Right lobe of liver (tissue), 6 donors: ENCODE measurements at regions not wholly inside any gene's neighbourhood (a gene's known extent, or its start where the extent isn't known, plus 50 kb on each side); places are given as distances from the start of the nearest gene placed in this dataset.
"Not testable (repeated sequence)": the region's sequence is repeated elsewhere in the genome, so short reads cannot be mapped to it uniquely, and the experiment has no call there.

ENCODE experiments used
- ATAC-seq, 4 donors: fragments of 200-7000 bp; cut with Tn5 transposase; one replicate each; pipeline ENCODE4 v1.9.1; 2020; ENCODE audit warnings: mild to moderate bottlenecking in 4 of 4, moderate library complexity in 4 of 4
- DNase-seq, 3 donors: peaks; one replicate each; pipeline ENCODE4 v3.0.0-alpha.2; 2020
- H3K27ac ChIP-seq, 3 donors: fragments of 200-600 bp; one replicate each; pipeline ENCODE4 v1.8.0; 2022
- H3K27me3 ChIP-seq, 2 donors: fragments of 200-600 bp; one replicate each; pipeline ENCODE4 v1.8.0; 2022
- H3K36me3 ChIP-seq, 4 donors: fragments of 200-600 bp; sonication (generic) in 1 of 4; one replicate each; pipeline versions ENCODE4 v1.5.1 to v1.8.0; 2017 to 2022; ENCODE audit warnings: control low read depth in 1 of 4
- H3K4me1 ChIP-seq, 4 donors: fragments of 200-600 bp; sonication (generic) in 1 of 4; one replicate each; pipeline versions ENCODE4 v1.5.1 to v1.8.0; 2017 to 2022; ENCODE audit warnings: control low read depth in 1 of 4
- H3K4me3 ChIP-seq, 3 donors: fragments of 200-600 bp; one replicate each; pipeline ENCODE4 v1.8.0; 2022
- H3K9me3 ChIP-seq, 4 donors: fragments of 200-600 bp; sonication (generic) in 1 of 4; one replicate each; pipeline versions ENCODE4 v1.5.1 to v1.8.0; 2017 to 2022; ENCODE audit warnings: control low read depth in 1 of 4
- CTCF ChIP-seq, 4 donors: fragments of 200-600 bp in 3 of 4; fragments of 450-650 bp in 1 of 4; IDR thresholded peaks; one replicate each; pipeline versions ENCODE4 v1.5.1 to v1.8.0; 2016 to 2022; ENCODE audit warnings: antibody characterized with exemption in 4 of 4, mild to moderate bottlenecking in 2 of 4
- POLR2A ChIP-seq: fragments of 450-650 bp; IDR thresholded peaks from one replicate; pipeline ENCODE4 v1.6.1; 2017; ENCODE audit warnings: antibody characterized with exemption, mild to moderate bottlenecking
- WGBS: methylation state at CpG from one replicate; pipeline ENCODE4 v1.1.6; 2018; ENCODE audit warnings: low coverage, low lambda C conversion rate; ENCODE audit not compliant: insufficient coverage; ENCODE audit errors: missing lambda C conversion rate; 5-methylcytosine and 5-hydroxymethylcytosine counted together
- intact Hi-C, 2 donors: fragments of 100-400 bp; cut with DNase I; formaldehyde crosslinking; loops; one replicate each; pipeline versions ENCODE4 v1.11.2 to v1.14.1; 2022
- donor health status: DM: no; HTN: yes; CAD: no.
- donor health status: DM: no; HTN: no; CAD: no.
- donor health status: DM: no; HTN: no; CAD: no.
- donor health status: DM: no; HTN: yes; CAD: no.
- donor health status: DM: no; HTN: yes; CAD: no.

GRCh38 chr16:48959204-48959603, 322.4 kb downstream of the CBLN1 start:
- no peak for TF ChIP-seq POLR2A
- no peak for TF ChIP-seq CTCF (IDR thresholded peaks at IDR 0.05)
- no peaks in the 10 kb centered on the region for H3K27me3 ChIP-seq
- DNase-seq (no peak), ATAC-seq (no peak)
- H3K4me1 ChIP-seq, result no peaks in the 10 kb centered on the region
- H3K36me3 ChIP-seq, result no peaks in the 10 kb centered on the region
- no peak overlapping the region for H3K27ac ChIP-seq
- 36% methylated on average over 3 of the region's 3 CpGs for WGBS
- no peak overlapping the region for H3K4me3 ChIP-seq
- intact Hi-C loops, result no loop called here
- H3K9me3 ChIP-seq, result no peaks in the 10 kb centered on the region

GRCh38 chr16:48958681-48959080, 323.0 kb downstream of the CBLN1 start:
- no peaks in the 10 kb centered on the region for H3K27me3 ChIP-seq
- 71% methylated on average over 1 of the region's 5 CpGs for WGBS

GRCh38 chr16:48956620-48957019, 325.0 kb downstream of the CBLN1 start:
- no peaks in the 10 kb centered on the region for H3K4me1 ChIP-seq
- no peak overlapping the region for H3K4me3 ChIP-seq
- 30% methylated on average over 4 of the region's 4 CpGs for WGBS
- H3K27ac ChIP-seq, result no peak overlapping the region
- no peaks in the 10 kb centered on the region for H3K27me3 ChIP-seq
- no peak for TF ChIP-seq POLR2A
- TF ChIP-seq CTCF (IDR thresholded peaks at IDR 0.05), result no peak
- H3K36me3 ChIP-seq, result no peaks in the 10 kb centered on the region
- DNase-seq (no peak), ATAC-seq (no peak)
- intact Hi-C loops, result no loop called here
- H3K9me3 ChIP-seq, result no peaks in the 10 kb centered on the region

More at GRCh38 chr16:48958681-48959080, 323.0 kb downstream of the CBLN1 start:
- Histone ChIP-seq H3K9me3 (no peaks in the 10 kb centered on the region), H3K4me1 (no peaks in the 10 kb centered on the region), H3K27ac (no peak overlapping the region), H3K36me3 (no peaks in the 10 kb centered on the region), H3K4me3 (no peak overlapping the region)
- intact Hi-C loops, result no loop called here
- no peak for TF ChIP-seq CTCF (IDR thresholded peaks at IDR 0.05)
- no peak for TF ChIP-seq POLR2A
- ATAC-seq, result no peak
- DNase-seq, result no peak

- Histone ChIP-seq H3K4me3 (no peak overlapping the region), H3K9me3 (no peaks in the 10 kb centered on the region), H3K36me3 (no peaks in the 10 kb centered on the region), H3K27ac (no peak overlapping the region), H3K4me1 (no peaks in the 10 kb centered on the region), H3K27me3 (no peaks in the 10 kb centered on the region)
- DNase-seq, result no peak
- WGBS, result 41% methylated on average over 3 of the region's 3 CpGs
- TF ChIP-seq CTCF (IDR thresholded peaks at IDR 0.05), result no peak
- no peak for TF ChIP-seq POLR2A
- ATAC-seq, result no peak
- intact Hi-C loops, result no loop called here
Measured at GRCh38 chr16:48955837-48956236, 325.8 kb downstream of the CBLN1 start.

- H3K9me3 ChIP-seq, ATAC-seq, H3K4me1 ChIP-seq, H3K4me3 ChIP-seq, intact Hi-C loops, H3K27me3 ChIP-seq, DNase-seq, H3K36me3 ChIP-seq, H3K27ac ChIP-seq: not testable (repeated sequence)
- WGBS, result no CpG with 5 or more reads among the region's 41 CpGs
Measured at GRCh38 chr16:48951621-48952125, 330.0 kb downstream of the CBLN1 start.
